ENCODE measurements at regions not wholly inside any gene's neighbourhood (a gene's known extent, or its start where the extent isn't known, plus 50 kb on each side); places are given as distances from the start of the nearest gene placed in this dataset.

DNA sequence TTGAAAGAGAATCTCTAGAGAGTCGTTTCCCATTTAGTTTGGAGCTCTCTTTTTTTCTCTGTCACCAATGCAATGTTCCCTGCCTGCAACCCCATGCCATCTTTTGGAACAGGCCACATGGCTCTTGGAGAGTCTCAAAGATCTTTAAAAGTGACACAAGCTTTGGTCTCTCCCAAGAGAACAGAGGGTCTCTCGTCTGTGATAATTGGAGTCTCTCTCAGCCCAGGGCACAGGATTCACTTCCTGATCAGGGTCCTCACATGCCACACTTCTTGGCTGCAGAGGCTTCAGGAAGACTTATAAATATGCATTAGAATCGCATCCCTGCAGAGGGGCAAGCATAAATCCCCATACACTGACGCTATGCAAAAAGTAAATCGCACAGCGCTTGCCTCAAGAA lies 240.5 kb downstream of the IRS2 start:
- Histone ChIP-seq H3K4me1 (ENCODE audit: control insufficient read depth in 1 of 2, insufficient read depth in 2 of 2, low read length in 2 of 2) (peaks cover 0 to 4% of the 10 kb centered on the region in 2 donors), H2AFZ (ENCODE audit: insufficient read depth, low read depth, low read length, poor library complexity, severe bottlenecking) (no peak overlapping the region), H3K9me3 (replicated peaks in 1 of 2; ENCODE audit: control insufficient read depth in 1 of 2, insufficient read depth in 1 of 2, low read length in 2 of 2) (no peaks in the 10 kb centered on the region), H4K20me1 (ENCODE audit: insufficient read depth, low read length) (no peaks in the 10 kb centered on the region), H3K27ac (ENCODE audit: low read depth in 1 of 2, low read length in 2 of 2) (no peak overlapping the region), H3K79me2 (ENCODE audit: insufficient read depth, low read length) (no peaks in the 10 kb centered on the region), H3K27me3 (ENCODE audit: control insufficient read depth in 2 of 2, insufficient read depth in 2 of 2, low read length in 2 of 2) (peaks cover 0 to 2% of the 10 kb centered on the region in 2 donors), H3K9ac (ENCODE audit: insufficient read depth, low read length, poor library complexity, severe bottlenecking) (no peak overlapping the region), H3K36me3 (replicated peaks in 1 of 2; ENCODE audit: control insufficient read depth in 1 of 2, insufficient read depth in 2 of 2, low read length in 2 of 2) (no peaks in the 10 kb centered on the region), H3K4me3 (replicated peaks in 1 of 3; ENCODE audit: low read depth in 2 of 3, low read length in 3 of 3) (no peak overlapping the region), H3K4me2 (replicated peaks; ENCODE audit: extremely low read depth, low read length, poor library complexity, severe bottlenecking) (no peak overlapping the region)
- Mint-ChIP-seq H3K27ac (no peak overlapping the region), H3K9me3 (peaks cover 0 to 8% (median 0%) of the 10 kb centered on the region in 7 donors), H3K36me3 (no peaks in the 10 kb centered on the region), H3K4me1 (peaks cover 14% of the 10 kb centered on the region), H3K4me3 (no peak overlapping the region), H3K27me3 (ENCODE audit: low read depth in 3 of 3) (peaks cover 5 to 13% (median 11%) of the 10 kb centered on the region in 3 donors)
- TF ChIP-seq, protein P1, sequence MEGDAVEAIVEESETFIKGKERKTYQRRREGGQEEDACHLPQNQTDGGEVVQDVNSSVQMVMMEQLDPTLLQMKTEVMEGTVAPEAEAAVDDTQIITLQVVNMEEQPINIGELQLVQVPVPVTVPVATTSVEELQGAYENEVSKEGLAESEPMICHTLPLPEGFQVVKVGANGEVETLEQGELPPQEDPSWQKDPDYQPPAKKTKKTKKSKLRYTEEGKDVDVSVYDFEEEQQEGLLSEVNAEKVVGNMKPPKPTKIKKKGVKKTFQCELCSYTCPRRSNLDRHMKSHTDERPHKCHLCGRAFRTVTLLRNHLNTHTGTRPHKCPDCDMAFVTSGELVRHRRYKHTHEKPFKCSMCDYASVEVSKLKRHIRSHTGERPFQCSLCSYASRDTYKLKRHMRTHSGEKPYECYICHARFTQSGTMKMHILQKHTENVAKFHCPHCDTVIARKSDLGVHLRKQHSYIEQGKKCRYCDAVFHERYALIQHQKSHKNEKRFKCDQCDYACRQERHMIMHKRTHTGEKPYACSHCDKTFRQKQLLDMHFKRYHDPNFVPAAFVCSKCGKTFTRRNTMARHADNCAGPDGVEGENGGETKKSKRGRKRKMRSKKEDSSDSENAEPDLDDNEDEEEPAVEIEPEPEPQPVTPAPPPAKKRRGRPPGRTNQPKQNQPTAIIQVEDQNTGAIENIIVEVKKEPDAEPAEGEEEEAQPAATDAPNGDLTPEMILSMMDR (IDR thresholded peaks at IDR 0.05) = no peak
- no peak for DNase-seq
- intact Hi-C loops (cut with micrococcal nuclease) = no loop called here
- 64% methylated on average over 5 of the region's 6 CpGs for WGBS (ENCODE audit: insufficient coverage)

GRCh38 chr13:109541081-109541480 lies 245.3 kb downstream of the IRS2 start:
- Histone ChIP-seq H3K27ac (ENCODE audit: low read depth in 1 of 2, low read length in 2 of 2) (no peak overlapping the region), H3K4me3 (replicated peaks in 1 of 3; ENCODE audit: low read depth in 2 of 3, low read length in 3 of 3) (no peak overlapping the region), H3K4me1 (ENCODE audit: control insufficient read depth in 1 of 2, insufficient read depth in 2 of 2, low read length in 2 of 2) (peaks cover 0 to 4% of the 10 kb centered on the region in 2 donors), H3K79me2 (ENCODE audit: insufficient read depth, low read length) (no peaks in the 10 kb centered on the region), H3K9ac (ENCODE audit: insufficient read depth, low read length, poor library complexity, severe bottlenecking) (no peak overlapping the region), H4K20me1 (ENCODE audit: insufficient read depth, low read length) (no peaks in the 10 kb centered on the region), H3K36me3 (replicated peaks in 1 of 2; ENCODE audit: control insufficient read depth in 1 of 2, insufficient read depth in 2 of 2, low read length in 2 of 2) (no peaks in the 10 kb centered on the region), H3K9me3 (replicated peaks in 1 of 2; ENCODE audit: control insufficient read depth in 1 of 2, insufficient read depth in 1 of 2, low read length in 2 of 2) (no peaks in the 10 kb centered on the region), H2AFZ (ENCODE audit: insufficient read depth, low read depth, low read length, poor library complexity, severe bottlenecking) (no peak overlapping the region), H3K27me3 (ENCODE audit: control insufficient read depth in 2 of 2, insufficient read depth in 2 of 2, low read length in 2 of 2) (peaks cover 0 to 2% of the 10 kb centered on the region in 2 donors), H3K4me2 (replicated peaks; ENCODE audit: extremely low read depth, low read length, poor library complexity, severe bottlenecking) (no peak overlapping the region)
- Mint-ChIP-seq H3K4me1 (peaks cover 14% of the 10 kb centered on the region), H3K27ac (no peak overlapping the region), H3K9me3 (peaks cover 0 to 11% (median 2%) of the 10 kb centered on the region in 7 donors), H3K4me3 (no peak overlapping the region), H3K27me3 (ENCODE audit: low read depth in 3 of 3) (peaks cover 2 to 15% (median 10%) of the 10 kb centered on the region in 3 donors), H3K36me3 (no peaks in the 10 kb centered on the region)
- TF ChIP-seq, protein P1 (IDR thresholded peaks at IDR 0.05) = no peak
- intact Hi-C loops (cut with micrococcal nuclease) = no loop called here
- no CpG with 5 or more reads among the region's 3 CpGs for WGBS (ENCODE audit: insufficient coverage)
- no peak for DNase-seq

Measured in CD14-positive monocyte (primary cell).